GM06990 (cell line): ENCODE measurements at regions not wholly inside any gene's neighbourhood (a gene's known extent, or its start where the extent isn't known, plus 50 kb on each side); places are given as distances from the start of the nearest gene placed in this dataset.

Experiments
- DNase-seq: peaks from one replicate; pipeline ENCODE4 v3.0.0-alpha.2; 2011; ENCODE audit not compliant: insufficient read length; ENCODE audit errors: extremely low read depth
- H3K27me3 ChIP-seq: replicated peaks from 2 replicates; pipeline ENCODE4 v1.6.0; 2011; ENCODE audit warnings: low read length; ENCODE audit not compliant: control insufficient read depth, insufficient read depth
- H3K36me3 ChIP-seq: 2 replicates; pipeline ENCODE4 v1.5.1; 2011; ENCODE audit warnings: low read length; ENCODE audit not compliant: control insufficient read depth, insufficient read depth
- H3K4me3 ChIP-seq: replicated peaks from 2 replicates; pipeline ENCODE4 v1.5.1; 2011; ENCODE audit warnings: low read depth, mild to moderate bottlenecking, control low read depth, low read length
- CTCF ChIP-seq: IDR thresholded peaks from 2 replicates; pipeline ENCODE4 v1.5.1; 2011; ENCODE audit warnings: low read length, control low read depth, mild to moderate bottlenecking, inconsistent platforms; ENCODE audit not compliant: insufficient read depth, poor library complexity, severe bottlenecking

- no peaks in the 10 kb centered on the region for H3K36me3 ChIP-seq
- H3K4me3 ChIP-seq: no peak overlapping the region
- no peak for TF ChIP-seq CTCF
- no peak for DNase-seq
- H3K27me3 ChIP-seq: no peaks in the 10 kb centered on the region
Observed at GRCh38 chr4:174398728-174399127, 115.0 kb downstream of the CEP44 start.

- H3K27me3 ChIP-seq: no peaks in the 10 kb centered on the region
- H3K4me3 ChIP-seq: no peak overlapping the region
- H3K36me3 ChIP-seq: no peaks in the 10 kb centered on the region
- DNase-seq: no peak
- TF ChIP-seq CTCF: no peak
Observed at GRCh38 chr4:174397366-174398155, 113.8 kb downstream of the CEP44 start.

GRCh38 chr4:174396599-174397110, 112.9 kb downstream of the CEP44 start:
- Histone ChIP-seq H3K4me3 (no peak overlapping the region), H3K36me3 (no peaks in the 10 kb centered on the region), H3K27me3 (no peaks in the 10 kb centered on the region)
- no peak for TF ChIP-seq CTCF
- no peak for DNase-seq

GRCh38 chr4:174394915-174395314, 111.2 kb downstream of the CEP44 start:
- Histone ChIP-seq H3K27me3 (no peaks in the 10 kb centered on the region), H3K36me3 (no peaks in the 10 kb centered on the region), H3K4me3 (no peak overlapping the region)
- DNase-seq: no peak
- TF ChIP-seq CTCF: no peak

GRCh38 chr4:174389439-174389838, 105.7 kb downstream of the CEP44 start:
- no peak overlapping the region for H3K4me3 ChIP-seq
- no peaks in the 10 kb centered on the region for H3K36me3 ChIP-seq
- DNase-seq: no peak
- no peak for TF ChIP-seq CTCF
- H3K27me3 ChIP-seq: no peaks in the 10 kb centered on the region
